ENCODE measurements at regions not wholly inside any gene's neighbourhood (a gene's known extent, or its start where the extent isn't known, plus 50 kb on each side); places are given as distances from the start of the nearest gene placed in this dataset.

DNA sequence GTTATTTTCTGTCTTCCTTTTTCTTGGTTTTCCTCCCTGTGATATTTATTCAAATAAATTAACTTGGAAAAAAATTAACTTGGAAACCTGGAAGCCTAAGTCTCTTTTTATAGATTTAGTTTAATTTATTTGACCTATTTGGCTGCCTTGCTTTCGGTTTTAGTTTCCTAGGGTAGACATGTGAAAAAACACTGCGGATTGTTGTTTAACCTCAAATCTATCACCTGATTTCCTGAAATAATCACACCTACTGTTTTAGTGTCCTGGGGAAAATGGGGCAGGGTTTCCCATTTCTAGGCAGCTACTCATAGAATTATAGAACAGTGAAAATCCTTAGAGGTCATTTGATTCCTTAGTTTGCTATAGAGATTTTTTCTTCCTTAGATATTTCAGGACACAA lies 412.4 kb downstream of the PCDH17 start:
- TF ChIP-seq ATF1 (CRISPR knock-in tag; IDR thresholded peaks at IDR 0.05) (no peak), CREB1 (IDR thresholded peaks at IDR 0.05) (no peak), CREB1 (CRISPR knock-in tag; IDR thresholded peaks at IDR 0.05) (no peak), HNRNPL (IDR thresholded peaks at IDR 0.05; ENCODE audit: low read depth, low read length) (no peak), ZNF205 (CRISPR knock-in tag; IDR thresholded peaks at IDR 0.05) (no peak), ZFP36 (IDR thresholded peaks at IDR 0.05; ENCODE audit: borderline replicate concordance, low read depth, low read length, partially characterized antibody) (no peak), SRF (IDR thresholded peaks at IDR 0.05; ENCODE audit: low read depth, low read length) (no peak), MXI1 (IDR thresholded peaks at IDR 0.05; ENCODE audit: borderline replicate concordance, low read depth, low read length) (no peak)
- TF ChIP-seq, protein P1, sequence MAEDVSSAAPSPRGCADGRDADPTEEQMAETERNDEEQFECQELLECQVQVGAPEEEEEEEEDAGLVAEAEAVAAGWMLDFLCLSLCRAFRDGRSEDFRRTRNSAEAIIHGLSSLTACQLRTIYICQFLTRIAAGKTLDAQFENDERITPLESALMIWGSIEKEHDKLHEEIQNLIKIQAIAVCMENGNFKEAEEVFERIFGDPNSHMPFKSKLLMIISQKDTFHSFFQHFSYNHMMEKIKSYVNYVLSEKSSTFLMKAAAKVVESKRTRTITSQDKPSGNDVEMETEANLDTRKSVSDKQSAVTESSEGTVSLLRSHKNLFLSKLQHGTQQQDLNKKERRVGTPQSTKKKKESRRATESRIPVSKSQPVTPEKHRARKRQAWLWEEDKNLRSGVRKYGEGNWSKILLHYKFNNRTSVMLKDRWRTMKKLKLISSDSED (CRISPR knock-in tag; IDR thresholded peaks at IDR 0.05), result no peak
- TF ChIP-seq, protein P2, sequence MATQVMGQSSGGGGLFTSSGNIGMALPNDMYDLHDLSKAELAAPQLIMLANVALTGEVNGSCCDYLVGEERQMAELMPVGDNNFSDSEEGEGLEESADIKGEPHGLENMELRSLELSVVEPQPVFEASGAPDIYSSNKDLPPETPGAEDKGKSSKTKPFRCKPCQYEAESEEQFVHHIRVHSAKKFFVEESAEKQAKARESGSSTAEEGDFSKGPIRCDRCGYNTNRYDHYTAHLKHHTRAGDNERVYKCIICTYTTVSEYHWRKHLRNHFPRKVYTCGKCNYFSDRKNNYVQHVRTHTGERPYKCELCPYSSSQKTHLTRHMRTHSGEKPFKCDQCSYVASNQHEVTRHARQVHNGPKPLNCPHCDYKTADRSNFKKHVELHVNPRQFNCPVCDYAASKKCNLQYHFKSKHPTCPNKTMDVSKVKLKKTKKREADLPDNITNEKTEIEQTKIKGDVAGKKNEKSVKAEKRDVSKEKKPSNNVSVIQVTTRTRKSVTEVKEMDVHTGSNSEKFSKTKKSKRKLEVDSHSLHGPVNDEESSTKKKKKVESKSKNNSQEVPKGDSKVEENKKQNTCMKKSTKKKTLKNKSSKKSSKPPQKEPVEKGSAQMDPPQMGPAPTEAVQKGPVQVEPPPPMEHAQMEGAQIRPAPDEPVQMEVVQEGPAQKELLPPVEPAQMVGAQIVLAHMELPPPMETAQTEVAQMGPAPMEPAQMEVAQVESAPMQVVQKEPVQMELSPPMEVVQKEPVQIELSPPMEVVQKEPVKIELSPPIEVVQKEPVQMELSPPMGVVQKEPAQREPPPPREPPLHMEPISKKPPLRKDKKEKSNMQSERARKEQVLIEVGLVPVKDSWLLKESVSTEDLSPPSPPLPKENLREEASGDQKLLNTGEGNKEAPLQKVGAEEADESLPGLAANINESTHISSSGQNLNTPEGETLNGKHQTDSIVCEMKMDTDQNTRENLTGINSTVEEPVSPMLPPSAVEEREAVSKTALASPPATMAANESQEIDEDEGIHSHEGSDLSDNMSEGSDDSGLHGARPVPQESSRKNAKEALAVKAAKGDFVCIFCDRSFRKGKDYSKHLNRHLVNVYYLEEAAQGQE (IDR thresholded peaks at IDR 0.05; ENCODE audit: borderline replicate concordance in 1 of 2, low read depth in 1 of 2, low read length in 2 of 2), result no peak

Data from HepG2 (cell line).